Left colon (tissue), 2 donors: ENCODE measurements at regions not wholly inside any gene's neighbourhood (a gene's known extent, or its start where the extent isn't known, plus 50 kb on each side); places are given as distances from the start of the nearest gene placed in this dataset.

Experiments used
- ATAC-seq: fragments of 200-7000 bp; cut with Tn5 transposase; one replicate; pipeline ENCODE4 v1.9.1; 2020; ENCODE audit warnings: mild to moderate bottlenecking, moderate library complexity
- DNase-seq, 2 donors: peaks; one replicate each; pipeline ENCODE4 v3.0.0-alpha.2; 2020
- intact Hi-C, 2 donors: fragments of 100-400 bp; cut with DNase I in 1 of 2; cut with micrococcal nuclease in 1 of 2; formaldehyde crosslinking; loops; one replicate each; pipeline versions ENCODE4 v1.11.2 to v1.14.0; 2022; cut with DNase I, micrococcal nuclease
- donor health status: DM: no; HTN: no; CAD: no.
- donor health status: DM: yes; HTN: yes; CAD: no.

- no peak for DNase-seq
- intact Hi-C loops: no loop called here
- no peak for ATAC-seq
These were observed 253.2 kb downstream of the GLI2 start for GRCh38 chr2:120988700-120989511.

- intact Hi-C loops: no loop called here
- DNase-seq (peak in 1 of 2 donors; percentile 19), ATAC-seq (no peak)
These were observed 254.1 kb downstream of the GLI2 start for GRCh38 chr2:120989512-120990441.

GRCh38 chr2:120990451-120990871, 254.8 kb downstream of the GLI2 start:
- DNase-seq (no peak), ATAC-seq (no peak)
- intact Hi-C loops: no loop called here

- no peak for DNase-seq
- ATAC-seq: no peak
- intact Hi-C loops: no loop called here
These were observed 255.8 kb downstream of the GLI2 start for GRCh38 chr2:120991441-120991840.

- DNase-seq: no peak
- intact Hi-C loops: no loop called here
- ATAC-seq: no peak
These were observed 257.3 kb downstream of the GLI2 start for GRCh38 chr2:120992791-120993555.

GRCh38 chr2:120993661-120994060, 258.0 kb downstream of the GLI2 start:
- DNase-seq: no peak
- no peak for ATAC-seq
- intact Hi-C loops: no loop called here

GRCh38 chr2:120994301-120994995, 258.8 kb downstream of the GLI2 start:
- no peak for DNase-seq
- no peak for ATAC-seq
- intact Hi-C loops: no loop called here

- DNase-seq: no peak
- intact Hi-C loops: no loop called here
- no peak for ATAC-seq
These were observed 259.5 kb downstream of the GLI2 start for GRCh38 chr2:120995152-120995551.

GRCh38 chr2:120995656-120996190, 260.1 kb downstream of the GLI2 start:
- intact Hi-C loops: no loop called here
- ATAC-seq (no peak), DNase-seq (no peak)

GRCh38 chr2:120999377-121000097, 263.9 kb downstream of the GLI2 start:
- DNase-seq: no peak
- no peak for ATAC-seq
- intact Hi-C loops: no loop called here

- ATAC-seq (no peak), DNase-seq (no peak)
- intact Hi-C loops: no loop called here
These were observed 265.1 kb downstream of the GLI2 start for GRCh38 chr2:121000804-121001203.

- ATAC-seq (no peak), DNase-seq (no peak)
- intact Hi-C loops: no loop called here
These were observed 266.0 kb downstream of the GLI2 start for GRCh38 chr2:121001641-121002040.

GRCh38 chr2:121002597-121002996, 266.9 kb downstream of the GLI2 start:
- ATAC-seq (no peak), DNase-seq (no peak)
- intact Hi-C loops: no loop called here

GRCh38 chr2:121003391-121003790, 267.7 kb downstream of the GLI2 start:
- DNase-seq (no peak), ATAC-seq (no peak)
- intact Hi-C loops: no loop called here

GRCh38 chr2:121004359-121004758, 268.7 kb downstream of the GLI2 start:
- ATAC-seq (no peak), DNase-seq (no peak)
- intact Hi-C loops: no loop called here

GRCh38 chr2:121004950-121005349, 269.3 kb downstream of the GLI2 start:
- no peak for DNase-seq
- ATAC-seq: no peak
- intact Hi-C loops: no loop called here

- ATAC-seq: no peak
- intact Hi-C loops: no loop called here
These were observed 269.8 kb downstream of the GLI2 start for GRCh38 chr2:121005453-121005852.

More at GRCh38 chr2:121005453-121005852, 269.8 kb downstream of the GLI2 start:
- DNase-seq: no peak
